HEK293 (cell line): ENCODE measurements at regions not wholly inside any gene's neighbourhood (a gene's known extent, or its start where the extent isn't known, plus 50 kb on each side); places are given as distances from the start of the nearest gene placed in this dataset.

Source experiments
- CTCF ChIA-PET: fragments of 350-600 bp; formaldehyde crosslinking; extraction: SDS; loops from one replicate; lab custom pipeline; 2021; ENCODE audit warnings: antibody characterized with exemption; lab: Yijun Ruan, JAX
- POLR2A ChIA-PET: fragments of 300-600 bp; formaldehyde crosslinking; extraction: SDS; loops from one replicate; lab custom pipeline; 2020; ENCODE audit warnings: antibody characterized with exemption, inconsistent platforms; lab: Yijun Ruan, JAX
- H3K27ac ChIP-seq: fragments of 200-500 bp; sonication (Bioruptor generic); 2 replicates; pipeline ENCODE4 v1.5.1; 2014; ENCODE audit warnings: low read depth, low read length, control low read depth, inconsistent platforms; ENCODE audit errors: extremely low read depth
- H3K36me3 ChIP-seq, 2 experiments: fragments of 200-500 bp in 1 of 2; sonication (Bioruptor generic) in 1 of 2; 1 replicate in 1 of 2; 2 replicates in 1 of 2; pipeline ENCODE4 v1.5.1; 2014 to 2017; ENCODE audit warnings: inconsistent platforms in 2 of 2, low read length in 2 of 2; ENCODE audit not compliant: control insufficient read depth in 2 of 2, insufficient read depth in 1 of 2
- H3K4me1 ChIP-seq: fragments of 200-500 bp; sonication (Bioruptor generic); 2 replicates; pipeline ENCODE4 v1.5.1; 2014; ENCODE audit warnings: mild to moderate bottlenecking, low read length, inconsistent platforms; ENCODE audit not compliant: control insufficient read depth, insufficient read depth
- H3K4me3 ChIP-seq: 2 replicates; pipeline ENCODE4 v1.5.1; 2011; ENCODE audit warnings: low read depth, mild to moderate bottlenecking, control low read depth, low read length, moderate library complexity
- H3K9me3 ChIP-seq: fragments of 200-500 bp; sonication (Bioruptor generic); 2 replicates; pipeline ENCODE4 v1.5.1; 2014; ENCODE audit warnings: low read depth, low read length, inconsistent platforms; ENCODE audit not compliant: control insufficient read depth, insufficient read depth
- GLIS1 ChIP-seq: fragments of 450-650 bp; formaldehyde crosslinking; IDR thresholded peaks from 2 replicates; pipeline ENCODE4 v1.5.1; 2016; ENCODE audit warnings: missing biosample characterization, missing genetic modification characterization
- IKZF3 ChIP-seq: fragments of 450-650 bp; IDR thresholded peaks from 2 replicates; pipeline ENCODE4 v1.5.0; 2018; ENCODE audit warnings: missing biosample characterization, mild to moderate bottlenecking, missing genetic modification characterization, moderate library complexity
- RBAK ChIP-seq: fragments of 450-650 bp; formaldehyde crosslinking; IDR thresholded peaks from 2 replicates; pipeline ENCODE4 v1.5.1; 2016; ENCODE audit warnings: missing biosample characterization, missing genetic modification characterization
- SCRT1 ChIP-seq: fragments of 450-650 bp; formaldehyde crosslinking; IDR thresholded peaks from 2 replicates; pipeline ENCODE4 v1.5.1; 2016; ENCODE audit warnings: missing biosample characterization, missing genetic modification characterization, borderline replicate concordance
- YY2 ChIP-seq: fragments of 450-650 bp; formaldehyde crosslinking; IDR thresholded peaks from 2 replicates; pipeline ENCODE4 v1.5.1; 2016; ENCODE audit warnings: missing biosample characterization, missing genetic modification characterization
- ZNF10 ChIP-seq: fragments of 450-650 bp; formaldehyde crosslinking; IDR thresholded peaks from 2 replicates; pipeline ENCODE4 v1.5.1; 2017; ENCODE audit warnings: missing biosample characterization, missing genetic modification characterization
- ZNF138 ChIP-seq: fragments of 450-650 bp; formaldehyde crosslinking; IDR thresholded peaks from 2 replicates; pipeline ENCODE4 v1.5.1; 2016; ENCODE audit warnings: missing biosample characterization, missing genetic modification characterization, borderline replicate concordance
- ZNF157 ChIP-seq: fragments of 450-650 bp; formaldehyde crosslinking; IDR thresholded peaks from 2 replicates; pipeline ENCODE4 v1.5.1; 2016; ENCODE audit warnings: missing biosample characterization, missing genetic modification characterization
- ZNF175 ChIP-seq: fragments of 450-650 bp; formaldehyde crosslinking; IDR thresholded peaks from 2 replicates; pipeline ENCODE4 v1.5.1; 2016; ENCODE audit warnings: missing biosample characterization, missing genetic modification characterization
- ZNF211 ChIP-seq: fragments of 450-650 bp; formaldehyde crosslinking; IDR thresholded peaks from 2 replicates; pipeline ENCODE4 v1.5.1; 2016; ENCODE audit warnings: low read depth, missing biosample characterization, missing genetic modification characterization
- ZNF292 ChIP-seq: fragments of 450-650 bp; formaldehyde crosslinking; IDR thresholded peaks from 2 replicates; pipeline ENCODE4 v1.5.1; 2016; ENCODE audit warnings: low read depth, missing biosample characterization, missing genetic modification characterization, borderline replicate concordance
- ZNF530 ChIP-seq: fragments of 450-650 bp; formaldehyde crosslinking; IDR thresholded peaks from 2 replicates; pipeline ENCODE4 v1.5.1; 2016; ENCODE audit warnings: low read depth, missing biosample characterization, missing genetic modification characterization
- ZNF561 ChIP-seq: fragments of 450-650 bp; IDR thresholded peaks from 2 replicates; pipeline ENCODE4 v1.5.1; 2018; ENCODE audit warnings: missing biosample characterization, missing genetic modification characterization, borderline replicate concordance
- ZNF596 ChIP-seq: fragments of 450-650 bp; IDR thresholded peaks from 2 replicates; pipeline ENCODE4 v1.5.0; 2018; ENCODE audit warnings: missing biosample characterization, mild to moderate bottlenecking, missing genetic modification characterization, moderate library complexity
- ZNF837 ChIP-seq: fragments of 450-650 bp; formaldehyde crosslinking; IDR thresholded peaks from 2 replicates; pipeline ENCODE4 v1.5.1; 2016; ENCODE audit warnings: missing biosample characterization, missing genetic modification characterization
- TF ChIP-seq, protein P1 (sequence below): fragments of 450-650 bp; formaldehyde crosslinking; IDR thresholded peaks from 2 replicates; pipeline ENCODE4 v1.5.1; 2016; ENCODE audit warnings: missing biosample characterization, missing genetic modification characterization, borderline replicate concordance
- TF ChIP-seq, protein P2 (sequence below): fragments of 450-650 bp; formaldehyde crosslinking; IDR thresholded peaks from 2 replicates; pipeline ENCODE4 v1.5.1; 2017; ENCODE audit warnings: missing biosample characterization, missing genetic modification characterization
- TF ChIP-seq, protein P3 (sequence below): fragments of 450-650 bp; formaldehyde crosslinking; conservative IDR thresholded peaks from 2 replicates; pipeline ENCODE4 v1.5.1; 2016; ENCODE audit warnings: low read depth, missing biosample characterization, missing genetic modification characterization

DNA sequence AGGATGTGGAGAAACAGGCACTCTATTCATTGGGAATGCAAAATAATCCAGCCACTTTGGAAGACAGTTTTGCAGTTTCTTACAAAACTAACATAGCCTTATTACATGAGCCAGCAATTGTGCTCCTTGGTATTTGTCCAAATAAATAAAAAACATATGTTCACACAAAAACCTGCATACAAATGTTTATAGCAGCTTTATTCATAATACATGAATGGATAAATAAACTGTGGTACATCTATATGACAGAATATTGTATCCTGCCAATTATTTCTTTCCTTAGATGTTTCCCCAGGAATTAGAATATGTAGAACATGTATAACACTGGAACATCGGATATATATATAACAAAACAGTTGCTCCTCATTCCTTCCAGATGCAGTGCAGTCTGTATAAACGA lies 57.7 kb upstream of the VEGFC start:
- CTCF ChIA-PET, result no interaction called here
- no peaks in the 10 kb centered on the region for H3K9me3 ChIP-seq
- TF ChIP-seq ZNF596 (tag by site-specific recombination) (no peak), ZNF138 (tag by site-specific recombination) (no peak), ZNF292 (tag by site-specific recombination) (no peak), ZNF530 (tag by site-specific recombination) (no peak), ZNF175 (no peak)
- POLR2A ChIA-PET, result no interaction called here
- H3K4me1 ChIP-seq, result no peaks in the 10 kb centered on the region
- H3K36me3 ChIP-seq, result no peaks in the 10 kb centered on the region
- no peak overlapping the region for H3K4me3 ChIP-seq
- H3K27ac ChIP-seq, result no peak overlapping the region

DNA sequence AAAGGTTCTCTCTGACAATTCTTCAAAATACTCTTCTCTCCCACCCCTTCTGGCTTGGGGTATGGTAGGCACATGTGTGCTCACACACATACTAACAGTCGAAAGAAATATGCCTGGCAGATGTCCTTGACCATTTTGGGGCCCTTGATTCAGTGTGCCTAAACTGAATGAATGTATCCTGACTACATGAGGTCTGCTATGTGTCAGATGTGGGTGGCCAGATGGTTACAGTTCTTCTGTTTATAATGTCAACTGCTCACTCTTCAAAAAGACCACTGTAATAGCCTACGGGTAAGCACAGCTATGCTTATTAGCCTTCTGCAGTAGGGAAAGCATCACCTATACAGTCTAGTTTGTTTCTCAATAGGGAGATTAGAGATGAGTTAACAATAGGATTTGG lies 63.7 kb upstream of the VEGFC start:
- TF ChIP-seq ZNF211 (tag by site-specific recombination) (no peak), ZNF837 (tag by site-specific recombination) (no peak), SCRT1 (tag by site-specific recombination) (no peak), GLIS1 (tag by site-specific recombination) (no peak), RBAK (tag by site-specific recombination) (no peak), ZNF157 (tag by site-specific recombination) (no peak), ZNF10 (tag by site-specific recombination) (no peak), ZNF561 (no peak), IKZF3 (no peak), YY2 (tag by site-specific recombination) (no peak), ZNF596 (tag by site-specific recombination) (no peak), ZNF175 (no peak)
- TF ChIP-seq, protein P1, sequence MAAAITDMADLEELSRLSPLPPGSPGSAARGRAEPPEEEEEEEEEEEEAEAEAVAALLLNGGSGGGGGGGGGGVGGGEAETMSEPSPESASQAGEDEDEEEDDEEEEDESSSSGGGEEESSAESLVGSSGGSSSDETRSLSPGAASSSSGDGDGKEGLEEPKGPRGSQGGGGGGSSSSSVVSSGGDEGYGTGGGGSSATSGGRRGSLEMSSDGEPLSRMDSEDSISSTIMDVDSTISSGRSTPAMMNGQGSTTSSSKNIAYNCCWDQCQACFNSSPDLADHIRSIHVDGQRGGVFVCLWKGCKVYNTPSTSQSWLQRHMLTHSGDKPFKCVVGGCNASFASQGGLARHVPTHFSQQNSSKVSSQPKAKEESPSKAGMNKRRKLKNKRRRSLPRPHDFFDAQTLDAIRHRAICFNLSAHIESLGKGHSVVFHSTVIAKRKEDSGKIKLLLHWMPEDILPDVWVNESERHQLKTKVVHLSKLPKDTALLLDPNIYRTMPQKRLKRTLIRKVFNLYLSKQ (tag by site-specific recombination), result no peak
- TF ChIP-seq, protein P2, sequence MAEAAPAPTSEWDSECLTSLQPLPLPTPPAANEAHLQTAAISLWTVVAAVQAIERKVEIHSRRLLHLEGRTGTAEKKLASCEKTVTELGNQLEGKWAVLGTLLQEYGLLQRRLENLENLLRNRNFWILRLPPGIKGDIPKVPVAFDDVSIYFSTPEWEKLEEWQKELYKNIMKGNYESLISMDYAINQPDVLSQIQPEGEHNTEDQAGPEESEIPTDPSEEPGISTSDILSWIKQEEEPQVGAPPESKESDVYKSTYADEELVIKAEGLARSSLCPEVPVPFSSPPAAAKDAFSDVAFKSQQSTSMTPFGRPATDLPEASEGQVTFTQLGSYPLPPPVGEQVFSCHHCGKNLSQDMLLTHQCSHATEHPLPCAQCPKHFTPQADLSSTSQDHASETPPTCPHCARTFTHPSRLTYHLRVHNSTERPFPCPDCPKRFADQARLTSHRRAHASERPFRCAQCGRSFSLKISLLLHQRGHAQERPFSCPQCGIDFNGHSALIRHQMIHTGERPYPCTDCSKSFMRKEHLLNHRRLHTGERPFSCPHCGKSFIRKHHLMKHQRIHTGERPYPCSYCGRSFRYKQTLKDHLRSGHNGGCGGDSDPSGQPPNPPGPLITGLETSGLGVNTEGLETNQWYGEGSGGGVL (tag by site-specific recombination), result no peak
- TF ChIP-seq, protein P3, sequence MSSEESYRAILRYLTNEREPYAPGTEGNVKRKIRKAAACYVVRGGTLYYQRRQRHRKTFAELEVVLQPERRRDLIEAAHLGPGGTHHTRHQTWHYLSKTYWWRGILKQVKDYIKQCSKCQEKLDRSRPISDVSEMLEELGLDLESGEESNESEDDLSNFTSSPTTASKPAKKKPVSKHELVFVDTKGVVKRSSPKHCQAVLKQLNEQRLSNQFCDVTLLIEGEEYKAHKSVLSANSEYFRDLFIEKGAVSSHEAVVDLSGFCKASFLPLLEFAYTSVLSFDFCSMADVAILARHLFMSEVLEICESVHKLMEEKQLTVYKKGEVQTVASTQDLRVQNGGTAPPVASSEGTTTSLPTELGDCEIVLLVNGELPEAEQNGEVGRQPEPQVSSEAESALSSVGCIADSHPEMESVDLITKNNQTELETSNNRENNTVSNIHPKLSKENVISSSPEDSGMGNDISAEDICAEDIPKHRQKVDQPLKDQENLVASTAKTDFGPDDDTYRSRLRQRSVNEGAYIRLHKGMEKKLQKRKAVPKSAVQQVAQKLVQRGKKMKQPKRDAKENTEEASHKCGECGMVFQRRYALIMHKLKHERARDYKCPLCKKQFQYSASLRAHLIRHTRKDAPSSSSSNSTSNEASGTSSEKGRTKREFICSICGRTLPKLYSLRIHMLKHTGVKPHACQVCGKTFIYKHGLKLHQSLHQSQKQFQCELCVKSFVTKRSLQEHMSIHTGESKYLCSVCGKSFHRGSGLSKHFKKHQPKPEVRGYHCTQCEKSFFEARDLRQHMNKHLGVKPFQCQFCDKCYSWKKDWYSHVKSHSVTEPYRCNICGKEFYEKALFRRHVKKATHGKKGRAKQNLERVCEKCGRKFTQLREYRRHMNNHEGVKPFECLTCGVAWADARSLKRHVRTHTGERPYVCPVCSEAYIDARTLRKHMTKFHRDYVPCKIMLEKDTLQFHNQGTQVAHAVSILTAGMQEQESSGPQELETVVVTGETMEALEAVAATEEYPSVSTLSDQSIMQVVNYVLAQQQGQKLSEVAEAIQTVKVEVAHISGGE (tag by site-specific recombination), result no peak
- Histone ChIP-seq H3K36me3 (no peaks in the 10 kb centered on the region), H3K9me3 (no peaks in the 10 kb centered on the region), H3K4me3 (no peak overlapping the region), H3K27ac (no peak overlapping the region), H3K4me1 (no peaks in the 10 kb centered on the region)
- POLR2A ChIA-PET, result no interaction called here
- CTCF ChIA-PET, result no interaction called here
